Left ventricle myocardium inferior (tissue), 1 donor: ENCODE measurements at regions not wholly inside any gene's neighbourhood (a gene's known extent, or its start where the extent isn't known, plus 50 kb on each side); places are given as distances from the start of the nearest gene placed in this dataset.

ENCODE experiments used
- DNase-seq: peaks from one replicate; pipeline ENCODE4 v3.0.0-alpha.2; 2020
- H3K27ac ChIP-seq: fragments of 200-600 bp; replicated peaks from 2 replicates; pipeline ENCODE4 v1.8.0; 2021
- H3K27me3 ChIP-seq: fragments of 200-600 bp; 2 replicates; pipeline ENCODE4 v1.8.0; 2021; ENCODE audit warnings: low read depth
- H3K36me3 ChIP-seq: fragments of 200-600 bp; 2 replicates; pipeline ENCODE4 v1.8.0; 2021
- H3K4me1 ChIP-seq: fragments of 200-600 bp; 2 replicates; pipeline ENCODE4 v1.8.0; 2021
- H3K4me3 ChIP-seq: fragments of 200-600 bp; 2 replicates; pipeline ENCODE4 v1.8.0; 2021; ENCODE audit warnings: mild to moderate bottlenecking, moderate library complexity
- H3K9me3 ChIP-seq: fragments of 200-600 bp; replicated peaks from 2 replicates; pipeline ENCODE4 v1.8.0; 2021
- CTCF ChIP-seq: fragments of 200-600 bp; IDR thresholded peaks from 2 replicates; pipeline ENCODE4 v1.8.0; 2021; ENCODE audit warnings: antibody characterized with exemption, mild to moderate bottlenecking, borderline replicate concordance
- intact Hi-C: fragments of 100-400 bp; cut with micrococcal nuclease; formaldehyde crosslinking; loops from one replicate; pipeline ENCODE4 v1.11.0; 2022
- donor health status: DM: no; HTN: yes; CAD: no; lungs with severe emphysema.

GRCh38 chr4:156411531-156411930 is 457.9 kb upstream of the CTSO start:
- no peaks in the 10 kb centered on the region for H3K4me1 ChIP-seq
- no peak for TF ChIP-seq CTCF
- no peaks in the 10 kb centered on the region for H3K36me3 ChIP-seq
- no peak overlapping the region for H3K4me3 ChIP-seq
- peaks cover 4% of the 10 kb centered on the region for H3K9me3 ChIP-seq
- DNase-seq = no peak
- H3K27ac ChIP-seq = no peak overlapping the region
- intact Hi-C loops = no loop called here
- no peaks in the 10 kb centered on the region for H3K27me3 ChIP-seq

- H3K4me3 ChIP-seq = no peak overlapping the region
- H3K27me3 ChIP-seq = no peaks in the 10 kb centered on the region
- intact Hi-C loops = no loop called here
These were observed 455.1 kb upstream of the CTSO start for GRCh38 chr4:156408749-156409148.

GRCh38 chr4:156401371-156401770 is 447.7 kb upstream of the CTSO start:
- Histone ChIP-seq H3K4me3 (no peak overlapping the region), H3K36me3 (no peaks in the 10 kb centered on the region), H3K4me1 (no peaks in the 10 kb centered on the region), H3K27me3 (no peaks in the 10 kb centered on the region), H3K9me3 (peaks cover 40% of the 10 kb centered on the region), H3K27ac (no peak overlapping the region)
- no peak for DNase-seq
- intact Hi-C loops = no loop called here
- no peak for TF ChIP-seq CTCF

More at GRCh38 chr4:156408749-156409148, 455.1 kb upstream of the CTSO start:
- Histone ChIP-seq H3K36me3 (no peaks in the 10 kb centered on the region), H3K27ac (no peak overlapping the region), H3K9me3 (peaks cover 31% of the 10 kb centered on the region), H3K4me1 (no peaks in the 10 kb centered on the region)
- DNase-seq = no peak
- no peak for TF ChIP-seq CTCF

- H3K27me3 ChIP-seq = no peaks in the 10 kb centered on the region
- TF ChIP-seq CTCF = no peak
- H3K27ac ChIP-seq = no peak overlapping the region
- H3K36me3 ChIP-seq = no peaks in the 10 kb centered on the region
- no peak for DNase-seq
- no peak overlapping the region for H3K4me3 ChIP-seq
- intact Hi-C loops = no loop called here
- no peaks in the 10 kb centered on the region for H3K4me1 ChIP-seq
- no peaks in the 10 kb centered on the region for H3K9me3 ChIP-seq
These were observed 442.9 kb upstream of the CTSO start for GRCh38 chr4:156396534-156396933.

- Histone ChIP-seq H3K9me3 (no peaks in the 10 kb centered on the region), H3K27ac (no peak overlapping the region), H3K27me3 (no peaks in the 10 kb centered on the region), H3K4me1 (no peaks in the 10 kb centered on the region), H3K4me3 (no peak overlapping the region), H3K36me3 (no peaks in the 10 kb centered on the region)
- no peak for TF ChIP-seq CTCF
- DNase-seq = no peak
- intact Hi-C loops = no loop called here
These were observed 437.6 kb upstream of the CTSO start for GRCh38 chr4:156391325-156391653.

- no peak for DNase-seq
- Histone ChIP-seq H3K36me3 (no peaks in the 10 kb centered on the region), H3K27me3 (no peaks in the 10 kb centered on the region), H3K9me3 (no peaks in the 10 kb centered on the region), H3K4me1 (no peaks in the 10 kb centered on the region), H3K27ac (no peak overlapping the region), H3K4me3 (no peak overlapping the region)
- no peak for TF ChIP-seq CTCF
- intact Hi-C loops = no loop called here
These were observed 437.1 kb upstream of the CTSO start for GRCh38 chr4:156390599-156391324.
